DND-41 (cell line): ENCODE measurements at regions not wholly inside any gene's neighbourhood (a gene's known extent, or its start where the extent isn't known, plus 50 kb on each side); places are given as distances from the start of the nearest gene placed in this dataset.

Experiments used
- CTCF ChIP-seq: IDR thresholded peaks from 2 replicates; pipeline ENCODE4 v1.5.1; 2012; ENCODE audit warnings: borderline replicate concordance, low read length, moderate library complexity, mild to moderate bottlenecking; ENCODE audit not compliant: poor library complexity, severe bottlenecking; ENCODE audit errors: extremely low read depth
- EZH2 ChIP-seq: IDR thresholded peaks from 3 replicates; pipeline ENCODE4 v1.6.1; 2012; ENCODE audit warnings: borderline replicate concordance, low read depth, mild to moderate bottlenecking, moderate library complexity, low read length, inconsistent platforms; ENCODE audit not compliant: severe bottlenecking

- TF ChIP-seq CTCF (no peak), EZH2 (no peak)
These were observed 112.3 kb upstream of the GRK3 start for GRCh38 chr22:25452116-25452700.
